ENCODE measurements at regions not wholly inside any gene's neighbourhood (a gene's known extent, or its start where the extent isn't known, plus 50 kb on each side); places are given as distances from the start of the nearest gene placed in this dataset.

- intact Hi-C loops (cut with micrococcal nuclease; ENCODE audit: unreplicated experiment): loop anchor here (5.0 kb wide), 2 partner anchors 72 to 217 kb away; no protein-coding TSS in a partner anchor
- CTCF ChIA-PET (ENCODE audit: low intra/inter-chr PET ratio, low total read pairs): no interaction called here
- no peaks in the 10 kb centered on the region for H3K9me3 ChIP-seq (ENCODE audit: low read length)
Observed at GRCh38 chr6:56839533-56840183, 115.2 kb upstream of the BEND6 start.

More at GRCh38 chr6:56839533-56840183, 115.2 kb upstream of the BEND6 start:
- no peaks in the 10 kb centered on the region for H4K20me1 ChIP-seq (ENCODE audit: insufficient read depth, low read length)
- H3K79me2 ChIP-seq (ENCODE audit: insufficient read depth, low read length): no peaks in the 10 kb centered on the region
- H3K4me1 ChIP-seq (ENCODE audit: insufficient read depth, low read length): peaks cover 8% of the 10 kb centered on the region
- POLR2A ChIA-PET: no interaction called here
- H3K27me3 ChIP-seq (ENCODE audit: control insufficient read depth in 1 of 2, insufficient read depth in 2 of 2, low read length in 2 of 2): peaks cover 3 to 7% of the 10 kb centered on the region in 2 experiments; a peak in 3 of 5 replicates
- no TSS peak for BruUV-seq (replicated peaks)
- DNase-seq (ENCODE audit: low spot score) (no peak), ATAC-seq (no peak), FAIRE-seq (no peak)
- in situ Hi-C loops (cut with HindIII; ENCODE audit: extremely low pct_ligation_motif_present, low pct_unique_long_range_greater_than_20kb): loop anchor here (10.0 kb wide), 1 partner anchor 205 kb away; no protein-coding TSS in a partner anchor
- no peak overlapping the region for H3K27ac ChIP-seq (ENCODE audit: extremely low read length, insufficient read depth, low read length)
- H2AFZ ChIP-seq (ENCODE audit: low read length): no peak overlapping the region
- H3K4me2 ChIP-seq (ENCODE audit: low read depth, low read length): no peak overlapping the region
- no peaks in the 10 kb centered on the region for H3K36me3 ChIP-seq (replicated peaks in 1 of 2; ENCODE audit: control insufficient read depth in 1 of 2, insufficient read depth in 2 of 2, low read length in 2 of 2)
- 38% methylated on average over 6 of the region's 6 CpGs for WGBS (ENCODE audit: low lambda C conversion rate)
- H3K9ac ChIP-seq (ENCODE audit: insufficient read depth, low read depth, low read length): no peak overlapping the region
- H3K4me3 ChIP-seq (replicated peaks in 1 of 3; ENCODE audit: insufficient read depth in 1 of 3, low read depth in 2 of 3, low read length in 3 of 3): no peak overlapping the region
- TF ChIP-seq KLF16 (CRISPR knock-in tag; IDR thresholded peaks at IDR 0.05) (no peak), ZKSCAN5 (CRISPR knock-in tag; IDR thresholded peaks at IDR 0.05) (no peak), POGZ (CRISPR knock-in tag; IDR thresholded peaks at IDR 0.05) (no peak), SRF (IDR thresholded peaks at IDR 0.05; ENCODE audit: low read depth, low read length) (no peak), NFRKB (IDR thresholded peaks at IDR 0.05) (no peak), CENPX (CRISPR knock-in tag; IDR thresholded peaks at IDR 0.05) (no peak), EED (CRISPR knock-in tag; IDR thresholded peaks at IDR 0.05) (no peak), ASH2L (IDR thresholded peaks at IDR 0.05; ENCODE audit: insufficient read length, low read depth, low read length) (no peak), ZC3H13 (CRISPR knock-in tag; IDR thresholded peaks at IDR 0.05) (no peak), LRRFIP1 (CRISPR knock-in tag; conservative IDR thresholded peaks at IDR 0.05) (no peak), ZBTB21 (CRISPR knock-in tag; IDR thresholded peaks at IDR 0.05) (no peak), MTF2 (CRISPR knock-in tag; IDR thresholded peaks at IDR 0.05; ENCODE audit: borderline replicate concordance) (no peak), HNF4A (CRISPR knock-in tag; IDR thresholded peaks at IDR 0.05) (no peak), ARID4A (CRISPR knock-in tag; IDR thresholded peaks at IDR 0.05; ENCODE audit: borderline replicate concordance) (no peak), DDIT3 (CRISPR knock-in tag; IDR thresholded peaks at IDR 0.05) (no peak)

Measured in HepG2 (cell line).